ENCODE measurements at regions not wholly inside any gene's neighbourhood (a gene's known extent, or its start where the extent isn't known, plus 50 kb on each side); places are given as distances from the start of the nearest gene placed in this dataset.
"Not testable (repeated sequence)": the region's sequence is repeated elsewhere in the genome, so short reads cannot be mapped to it uniquely, and the experiment has no call there.

DNA sequence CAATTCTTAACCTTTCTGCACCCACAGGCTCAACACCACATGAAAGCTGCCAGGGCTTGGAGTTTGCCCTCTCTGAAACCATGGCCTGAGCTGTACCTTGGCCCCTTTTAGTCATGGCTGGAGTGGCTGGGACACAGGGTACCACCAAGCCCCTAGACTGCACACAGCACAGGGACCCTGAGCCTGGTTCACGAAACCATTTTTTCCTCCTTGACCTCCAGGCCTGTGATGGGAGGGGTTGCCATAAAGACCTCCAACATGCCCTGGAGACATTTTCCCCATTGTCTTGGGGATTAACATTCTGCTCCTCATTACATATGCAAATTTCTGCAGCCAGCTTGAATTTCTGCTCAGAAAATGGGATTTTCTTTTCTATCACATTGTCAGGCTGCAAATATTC is 113.4 kb downstream of the XPNPEP1 start:
- DNase-seq: not testable (repeated sequence)

- not testable (repeated sequence) for DNase-seq
Observed at GRCh38 chr10:109801191-109801590, 122.1 kb downstream of the XPNPEP1 start.

DNA sequence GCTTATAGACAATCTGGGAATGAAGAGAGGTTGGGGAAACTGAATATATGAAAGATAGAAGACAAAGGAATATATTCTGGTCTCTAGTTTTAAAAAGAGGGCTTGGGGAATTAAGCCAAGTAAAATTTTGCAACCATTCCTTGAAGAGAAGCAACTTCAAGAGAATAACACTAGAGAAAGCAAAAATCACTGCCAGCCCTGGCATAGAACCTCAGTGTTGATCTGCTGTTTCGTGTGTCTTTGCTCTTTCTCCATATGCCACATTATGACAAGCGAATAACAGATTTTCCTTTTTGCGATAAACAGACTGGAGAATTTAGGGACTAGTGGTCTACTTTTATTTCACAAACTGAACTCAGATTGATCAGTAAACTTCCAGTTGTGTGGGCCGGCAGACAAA is 132.7 kb downstream of the XPNPEP1 start:
- no peak for DNase-seq

DNA sequence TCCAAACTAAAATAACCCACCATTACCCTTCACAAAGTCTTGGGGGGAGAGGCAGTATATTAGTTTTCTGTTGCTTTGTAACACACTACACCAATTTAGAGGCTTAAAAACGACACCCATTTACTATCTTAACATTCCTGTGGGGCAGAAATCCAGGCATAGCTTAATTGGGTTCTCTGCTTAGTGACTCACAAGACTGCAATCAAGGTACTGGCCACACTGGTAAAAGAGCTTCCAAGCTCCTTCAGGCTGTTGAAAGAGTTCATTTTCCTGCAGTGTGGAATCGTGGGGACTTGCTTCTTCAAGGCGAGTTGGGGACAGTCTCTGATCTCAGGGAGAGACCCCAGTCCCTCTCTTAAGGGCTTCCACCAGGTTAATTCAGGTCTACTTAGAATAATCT is 139.1 kb downstream of the XPNPEP1 start:
- DNase-seq: no peak

- DNase-seq: no peak
Observed at GRCh38 chr10:109783286-109783685, 140.0 kb downstream of the XPNPEP1 start.

GRCh38 chr10:109780997-109781396 is 142.3 kb downstream of the XPNPEP1 start:
- DNase-seq: no peak

DNA sequence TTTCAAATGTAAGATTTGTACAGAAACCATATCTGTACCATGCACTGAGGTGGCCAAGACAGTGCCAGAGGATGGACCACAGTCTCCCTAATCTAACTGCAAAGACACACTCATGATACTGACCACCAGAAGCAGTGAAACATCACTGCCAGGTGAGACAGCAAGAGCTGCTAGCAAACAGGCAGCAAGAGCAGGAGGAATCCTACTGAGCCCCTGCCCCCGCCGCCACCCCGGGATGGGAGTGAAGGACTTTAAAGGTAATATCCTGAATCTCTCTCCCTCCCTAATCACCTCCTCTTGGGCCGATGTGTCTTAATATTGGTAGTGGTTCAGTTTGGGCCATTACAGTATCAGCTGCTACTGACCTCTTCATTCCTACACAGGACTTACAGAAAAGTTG is 144.3 kb downstream of the XPNPEP1 start:
- DNase-seq: no peak

- no peak for DNase-seq
Observed at GRCh38 chr10:109774121-109774440, 149.2 kb downstream of the XPNPEP1 start.

DNA sequence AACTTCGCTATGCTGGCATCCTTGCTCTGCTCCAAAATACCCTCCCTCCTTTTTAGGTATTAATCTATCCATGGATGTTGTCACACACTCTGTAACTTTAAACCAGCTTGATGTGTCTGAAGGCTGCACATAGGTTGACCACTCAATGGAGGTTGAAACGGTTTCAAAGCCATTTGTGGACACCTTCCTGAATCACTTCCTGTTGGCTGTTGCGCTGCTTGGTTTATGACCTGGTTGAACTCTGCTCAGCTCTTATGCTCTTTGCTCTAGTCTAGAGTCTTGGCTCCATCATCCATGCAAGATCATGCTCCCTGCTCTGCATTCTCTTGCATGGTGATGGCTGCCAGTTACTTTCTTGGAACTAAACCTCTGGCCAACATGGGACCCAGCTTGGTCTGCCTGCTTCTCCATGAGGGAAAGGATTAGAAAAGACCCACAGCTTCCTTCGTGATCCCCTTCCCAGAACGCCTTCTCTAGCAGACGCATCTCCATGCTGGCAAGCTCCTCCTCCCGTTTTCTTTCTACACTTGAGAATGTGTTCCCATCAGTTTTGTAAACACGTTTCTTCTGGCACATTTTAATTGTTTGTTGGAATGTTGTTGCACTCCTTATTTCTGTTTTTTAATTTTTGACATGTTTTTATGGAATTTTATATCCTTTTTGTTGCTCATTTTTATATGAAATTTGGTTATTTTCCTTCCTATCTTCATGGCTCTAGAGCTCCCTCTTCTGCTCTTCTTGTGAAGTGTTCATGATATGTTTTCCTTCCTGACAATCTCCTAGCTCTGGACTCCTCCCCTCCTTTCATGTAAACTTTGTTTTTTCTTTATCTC is 149.8 kb downstream of the XPNPEP1 start:
- no peak for DNase-seq

DNA sequence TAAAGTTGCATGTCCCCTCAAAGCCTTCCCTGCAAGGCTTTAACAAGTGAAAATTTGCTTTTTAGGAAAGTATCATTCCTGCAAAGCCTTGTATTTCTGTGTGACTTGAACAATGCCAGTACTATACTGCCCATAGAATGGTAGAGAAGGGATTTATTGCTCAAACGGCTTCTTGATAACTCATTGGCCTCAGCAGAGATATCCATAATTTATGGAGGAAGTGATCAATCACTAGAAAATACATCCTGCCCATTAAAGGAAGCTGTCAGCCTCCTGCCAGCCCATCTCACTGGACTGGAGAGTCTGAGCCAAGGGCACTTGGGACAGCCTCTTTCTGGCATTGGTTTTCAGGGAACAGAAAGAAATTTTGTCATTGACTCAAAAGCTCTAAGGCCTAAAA is 152.6 kb downstream of the XPNPEP1 start:
- DNase-seq: no peak

DNA sequence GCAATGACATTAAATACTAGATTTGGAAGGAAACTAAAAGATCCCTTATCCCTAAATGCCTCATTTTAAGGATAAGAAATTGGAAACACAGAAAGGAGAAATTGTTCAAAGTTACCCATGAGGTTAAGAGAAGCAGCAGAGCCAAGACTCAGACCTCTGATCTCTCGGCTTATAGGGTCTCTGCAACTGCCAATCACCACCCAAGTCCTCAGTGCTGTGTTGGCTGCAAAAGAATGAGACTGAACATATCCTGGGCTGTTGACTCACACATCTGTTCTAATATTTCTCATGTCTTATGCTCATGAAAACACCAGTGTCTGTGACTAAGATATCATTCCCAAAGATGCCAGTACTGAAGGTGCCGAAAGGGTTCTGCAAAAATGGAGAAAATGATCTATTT is 153.3 kb downstream of the XPNPEP1 start:
- no peak for DNase-seq

DNA sequence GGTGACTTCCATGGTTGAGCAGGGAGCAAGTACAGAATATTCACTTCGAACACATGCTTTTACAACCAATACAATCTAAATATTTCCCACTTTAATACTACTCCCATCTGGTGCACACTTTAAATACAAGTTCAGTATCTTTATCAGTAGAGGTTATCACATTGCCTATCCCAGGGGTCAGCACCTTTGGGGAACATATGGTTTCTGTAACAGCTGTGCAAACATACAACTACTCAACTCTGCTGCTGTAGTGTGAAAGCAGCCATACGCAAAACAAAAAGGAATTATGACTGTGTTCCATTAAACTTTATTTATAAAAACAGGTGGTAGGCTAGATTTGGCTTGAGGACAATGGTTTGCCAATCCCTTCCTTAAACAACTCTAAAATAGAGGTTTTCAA is 157.5 kb downstream of the XPNPEP1 start:
- no peak for DNase-seq

GRCh38 chr10:109762555-109762954 is 160.8 kb downstream of the XPNPEP1 start:
- DNase-seq: no peak

GRCh38 chr10:109757670-109758069 is 165.6 kb downstream of the XPNPEP1 start:
- DNase-seq: not testable (repeated sequence)

DNA sequence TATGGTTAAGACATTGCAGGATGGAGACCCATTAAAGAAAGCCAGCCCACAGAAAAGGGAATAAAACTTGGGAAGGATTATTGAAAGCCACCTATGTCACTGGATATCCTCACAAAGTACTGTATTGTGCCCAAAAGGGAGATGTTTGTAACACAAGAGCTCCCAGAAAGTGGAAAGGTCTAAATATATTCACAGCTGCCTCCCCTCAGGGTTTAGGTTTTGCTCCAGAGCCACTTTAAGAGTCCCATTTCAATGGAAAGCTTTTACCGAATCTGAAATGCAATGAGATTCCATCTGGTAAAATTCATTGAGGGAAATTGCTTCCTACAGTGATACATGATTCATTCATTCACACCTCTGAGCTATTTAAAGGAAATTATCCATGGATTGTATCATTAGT is 176.4 kb downstream of the XPNPEP1 start:
- no peak for DNase-seq

- no peak for DNase-seq
Observed at GRCh38 chr10:109744020-109744419, 179.3 kb downstream of the XPNPEP1 start.

GRCh38 chr10:109743574-109743973 is 179.7 kb downstream of the XPNPEP1 start:
- no peak for DNase-seq

DNA sequence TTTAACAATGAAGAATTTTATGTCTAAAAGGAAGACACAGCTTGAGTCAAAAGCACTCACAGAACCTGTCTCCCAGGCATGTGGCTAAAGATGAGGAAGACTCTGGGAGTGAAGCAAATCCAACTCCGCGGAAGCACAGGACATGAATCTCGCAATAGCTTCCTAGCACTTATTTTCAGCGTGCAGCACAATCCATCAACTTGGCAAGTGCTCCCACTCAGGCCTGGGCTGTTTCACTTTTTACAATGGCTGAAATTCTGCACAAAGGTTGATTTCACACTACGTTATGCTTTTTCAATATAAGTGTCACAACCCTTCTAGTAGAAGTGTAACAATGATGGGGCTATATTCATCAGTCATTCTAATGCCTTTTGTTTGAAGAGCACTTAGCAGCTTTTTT is 180.2 kb downstream of the XPNPEP1 start:
- DNase-seq: no peak

DNA sequence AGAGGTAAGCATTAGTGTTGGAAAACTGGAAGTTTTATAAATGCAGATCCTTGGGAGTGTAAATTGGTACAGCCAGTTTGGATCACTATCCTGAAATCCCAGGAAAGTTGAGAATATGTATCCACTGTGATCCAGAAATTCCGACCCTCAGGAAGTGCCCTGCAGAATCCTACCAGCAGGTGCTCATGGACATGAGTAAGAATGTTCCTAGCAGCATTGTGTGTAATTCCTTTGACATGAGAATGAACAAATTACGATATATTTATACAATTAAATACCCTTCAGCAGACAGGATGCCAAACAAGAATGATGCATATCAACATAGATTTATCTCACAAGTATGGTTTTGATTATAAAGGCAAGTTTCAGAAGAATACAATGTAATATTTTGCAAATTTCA is 181.6 kb downstream of the XPNPEP1 start:
- DNase-seq: no peak

DNA sequence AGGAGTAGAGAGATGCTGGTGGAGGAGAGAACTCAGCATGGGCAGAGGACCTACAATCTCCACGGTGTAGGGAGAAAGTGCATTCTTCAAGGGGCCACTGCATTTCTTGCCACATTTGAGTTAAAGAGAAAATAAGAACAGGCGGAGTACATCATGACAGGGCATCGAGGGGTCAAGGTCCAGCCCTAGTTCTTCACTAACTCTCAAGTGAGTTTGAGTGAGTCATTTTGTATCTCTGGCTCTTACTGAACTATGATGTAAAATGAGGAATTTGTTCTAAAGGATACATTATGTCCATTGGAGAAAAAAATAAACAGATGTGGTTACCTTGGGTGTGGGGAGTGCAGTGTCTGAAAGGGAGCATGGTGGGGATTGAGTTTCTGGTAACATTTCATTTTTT is 182.9 kb downstream of the XPNPEP1 start:
- no peak for DNase-seq

DNA sequence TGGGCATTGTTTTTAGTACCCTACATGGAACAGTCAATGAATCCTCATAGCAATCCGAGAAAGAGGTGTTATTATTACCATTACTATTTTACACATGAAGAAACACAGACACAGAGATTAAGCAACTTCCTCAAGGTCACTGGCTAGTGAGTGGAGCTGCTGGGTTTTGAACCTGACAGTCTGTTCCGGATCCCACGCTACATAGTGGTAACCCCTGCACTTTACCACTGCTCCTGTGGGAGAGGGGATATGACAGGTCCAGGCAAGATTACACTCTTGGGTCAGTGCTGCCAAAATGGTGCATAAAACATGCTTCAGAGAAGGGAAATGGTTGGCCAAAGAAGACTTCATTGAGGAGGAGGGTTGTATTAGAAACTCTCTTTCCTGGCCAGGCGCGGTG is 185.7 kb downstream of the XPNPEP1 start:
- no peak for DNase-seq

DNA sequence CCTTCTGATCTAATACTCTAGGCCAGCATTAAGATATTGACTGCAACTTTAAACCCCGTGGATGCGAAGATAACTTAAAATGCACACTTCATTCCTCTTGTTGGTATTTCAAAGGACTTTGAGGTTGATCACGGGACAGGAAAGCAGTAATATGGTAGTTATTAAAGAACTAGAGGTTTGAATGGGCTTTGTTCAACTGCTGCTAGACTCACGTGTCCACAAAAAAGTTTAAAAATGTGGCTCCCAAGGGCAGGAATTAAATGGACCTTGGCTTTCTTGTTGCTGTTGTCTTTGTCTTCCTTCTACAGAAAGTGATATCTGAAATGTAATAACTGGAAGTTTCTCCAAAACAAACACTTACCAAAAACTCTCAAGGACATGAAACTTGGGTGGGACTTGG is 186.3 kb downstream of the XPNPEP1 start:
- DNase-seq: no peak

DNA sequence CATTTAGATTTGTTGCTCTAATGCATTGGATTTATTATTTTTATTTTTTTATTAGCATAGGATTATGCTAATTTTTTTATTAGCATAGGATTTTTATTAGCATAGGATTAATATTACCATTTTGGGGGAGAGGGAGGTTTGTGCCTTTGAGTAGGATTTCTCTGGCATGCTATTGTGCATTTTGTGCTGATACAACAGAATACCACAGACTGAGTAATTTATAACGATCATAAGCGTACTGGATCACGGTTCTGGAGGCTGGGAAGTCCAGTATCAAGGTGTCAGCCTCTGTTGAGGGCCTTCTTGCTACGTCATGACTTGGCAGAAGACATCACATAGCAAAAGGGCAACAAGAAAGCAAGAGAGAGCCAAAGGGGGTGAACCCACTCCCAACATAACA is 187.5 kb downstream of the XPNPEP1 start:
- DNase-seq: no peak

DNA sequence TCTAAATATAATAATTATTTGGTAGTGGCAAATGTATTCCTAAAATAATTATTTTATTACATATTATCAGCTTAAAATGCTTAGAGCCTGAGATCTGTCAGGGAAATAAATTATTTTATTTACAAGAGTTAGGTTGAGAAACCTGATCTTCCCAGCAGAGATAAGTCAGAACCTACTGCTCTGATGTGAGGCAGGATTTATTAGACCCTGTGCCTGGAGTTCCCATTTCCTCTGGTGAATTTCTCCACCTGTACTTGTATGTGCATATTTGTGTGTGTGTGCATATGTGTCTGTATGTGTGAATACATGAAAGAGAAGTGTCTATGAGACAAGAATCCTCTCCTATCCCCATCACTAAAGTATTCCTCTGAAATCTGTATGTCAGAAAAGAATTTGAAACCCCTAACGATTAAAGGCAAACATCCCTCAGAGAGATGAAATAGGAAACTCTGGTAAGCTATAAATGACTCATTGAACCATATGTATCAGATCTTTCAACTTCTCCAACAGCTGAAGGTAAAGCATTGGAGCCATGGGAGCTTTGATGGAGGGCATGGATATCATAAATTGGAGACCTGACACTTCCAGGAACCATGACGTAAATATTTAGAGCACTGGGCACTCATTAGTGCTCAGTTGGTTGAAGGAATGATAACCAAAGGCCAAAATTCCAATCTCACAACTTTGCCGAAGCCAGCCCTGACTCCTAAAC is 190.9 kb downstream of the XPNPEP1 start:
- DNase-seq: no peak

DNA sequence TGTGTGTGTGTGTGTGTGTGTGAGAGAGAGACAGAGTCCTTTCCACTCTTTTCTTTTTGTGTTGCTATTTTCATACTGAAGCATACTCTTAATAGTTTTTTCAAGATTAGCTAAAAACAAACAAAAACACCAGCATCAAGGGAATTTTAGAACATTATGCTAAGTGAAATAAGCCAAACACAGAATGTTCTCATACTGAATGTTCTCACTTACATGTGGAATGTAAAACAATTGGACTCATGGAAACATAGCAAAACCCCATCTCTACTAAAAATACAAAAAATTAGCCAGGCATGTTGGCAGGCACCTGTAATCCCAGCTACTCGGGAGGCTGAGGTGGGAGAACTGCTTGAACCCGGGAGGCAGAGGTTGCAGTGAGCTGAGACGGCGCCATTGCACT is 193.4 kb downstream of the XPNPEP1 start:
- DNase-seq: not testable (repeated sequence)
